Activated T-helper 1 cell treated with Interleukin-2 at 50 U/mL for 16 hours (primary cell): ENCODE measurements at regions not wholly inside any gene's neighbourhood (a gene's known extent, or its start where the extent isn't known, plus 50 kb on each side); places are given as distances from the start of the nearest gene placed in this dataset.
A peak's percentile ranks its signal among the peaks of the same experiment; 100 is the strongest.

Experiments
- DNase-seq: peaks from one replicate; pipeline ENCODE4 v3.0.0-alpha.2; 2020; ENCODE audit warnings: low read depth

- no peak for DNase-seq
Measured at GRCh38 chr2:180144338-180144813, 137.3 kb upstream of the CWC22 start.

DNA sequence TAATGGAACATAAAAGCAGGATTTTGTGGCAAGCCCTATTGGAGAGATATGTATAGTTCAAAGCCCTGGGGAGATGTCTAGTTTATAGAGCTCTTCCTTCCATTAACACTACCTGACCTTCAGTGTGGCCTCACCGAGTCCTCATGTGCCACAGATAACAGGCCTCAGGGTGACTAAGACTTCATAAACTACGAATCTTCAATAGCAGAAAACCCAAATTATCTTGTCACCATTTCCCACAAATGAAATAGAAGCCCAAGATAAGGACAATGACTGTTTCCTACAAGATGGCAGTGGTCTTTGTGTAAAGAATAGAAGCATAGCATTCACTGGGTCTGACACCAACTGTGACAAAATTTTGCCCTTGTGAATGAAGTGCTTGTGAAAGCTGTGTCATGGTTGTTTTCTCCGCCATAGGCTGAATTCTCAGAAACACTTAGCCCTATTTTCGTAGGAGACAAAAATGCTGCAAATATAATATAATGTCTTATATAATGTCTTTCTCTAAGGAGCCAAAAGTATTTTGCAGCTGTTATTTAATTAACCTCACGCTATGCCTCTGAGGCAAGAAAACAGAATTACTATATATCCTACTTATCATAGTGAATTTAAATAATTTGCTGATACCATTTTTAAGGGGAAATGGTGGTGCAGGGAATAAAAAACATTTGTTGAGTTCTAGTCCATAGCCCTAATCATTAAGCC lies 136.7 kb upstream of the CWC22 start:
- DNase-seq: no peak

GRCh38 chr2:180141600-180141999 lies 134.5 kb upstream of the CWC22 start:
- DNase-seq: no peak

- DNase-seq: no peak
Measured at GRCh38 chr2:180133736-180134135, 126.6 kb upstream of the CWC22 start.

GRCh38 chr2:180130403-180130802 lies 123.3 kb upstream of the CWC22 start:
- DNase-seq: no peak

GRCh38 chr2:180128861-180129260 lies 121.8 kb upstream of the CWC22 start:
- DNase-seq: no peak

- DNase-seq: peak; percentile 4
Measured at GRCh38 chr2:180125245-180125962, 118.3 kb upstream of the CWC22 start.

GRCh38 chr2:180124273-180125139 lies 117.4 kb upstream of the CWC22 start:
- no peak for DNase-seq

GRCh38 chr2:180122874-180123273 lies 115.8 kb upstream of the CWC22 start:
- no peak for DNase-seq

DNA sequence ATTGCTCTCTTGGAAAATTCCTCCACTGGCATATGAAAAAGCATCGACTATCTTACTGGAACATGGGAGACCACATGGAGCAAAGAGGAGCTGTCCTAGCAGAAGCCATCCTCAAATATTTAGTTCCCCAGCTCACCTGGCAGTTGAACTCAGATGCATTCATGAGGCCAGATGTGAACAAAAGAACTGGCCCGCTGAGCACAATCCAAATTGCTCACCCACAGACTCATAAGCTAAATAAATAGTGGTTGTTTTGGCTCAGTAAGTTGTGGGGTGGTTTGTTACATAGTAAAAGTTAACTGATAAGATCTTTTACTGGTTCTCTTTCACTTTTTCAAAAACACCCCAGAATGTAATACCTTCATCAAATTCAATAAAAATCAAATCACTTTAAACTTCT lies 108.6 kb upstream of the CWC22 start:
- no peak for DNase-seq

- no peak for DNase-seq
Measured at GRCh38 chr2:180115269-180115668, 108.2 kb upstream of the CWC22 start.

DNA sequence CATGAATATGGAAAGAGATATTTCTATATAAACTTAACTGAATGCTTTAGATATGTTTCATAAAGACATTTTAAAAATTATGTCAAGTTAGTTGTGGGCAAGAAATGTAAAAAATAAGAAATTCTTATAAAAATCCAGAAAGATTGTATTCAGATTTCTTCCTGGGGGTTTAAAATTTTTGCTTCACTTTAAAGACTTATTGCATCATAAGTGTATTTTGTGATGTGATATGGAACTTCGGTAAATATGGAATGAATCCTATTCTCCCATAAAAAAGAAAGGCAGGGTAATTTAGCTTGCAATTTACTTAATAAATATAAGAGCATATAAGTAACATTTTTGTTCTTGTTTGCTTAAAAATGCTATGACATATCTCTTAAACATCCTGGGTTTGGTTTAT lies 104.8 kb upstream of the CWC22 start:
- no peak for DNase-seq

DNA sequence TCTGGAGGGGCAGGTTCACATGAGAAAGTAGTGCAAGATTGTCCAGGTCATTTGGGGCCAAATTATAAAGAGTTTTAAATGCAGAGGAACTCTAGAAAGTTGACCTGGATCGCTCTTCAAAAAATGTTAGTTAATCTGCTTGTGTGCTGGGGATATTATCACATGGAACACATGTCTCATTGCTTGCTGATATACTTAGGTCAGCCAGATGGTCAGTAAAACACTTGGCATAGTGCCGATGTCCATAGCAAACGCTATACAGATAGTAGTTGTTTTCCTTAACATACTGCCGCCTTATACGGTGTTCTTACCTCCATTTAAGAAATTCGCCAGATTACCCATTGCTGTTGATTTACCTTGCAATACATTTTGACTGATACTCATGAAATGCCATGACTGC lies 103.4 kb upstream of the CWC22 start:
- no peak for DNase-seq

- no peak for DNase-seq
Measured at GRCh38 chr2:180101846-180102245, 94.7 kb upstream of the CWC22 start.

DNA sequence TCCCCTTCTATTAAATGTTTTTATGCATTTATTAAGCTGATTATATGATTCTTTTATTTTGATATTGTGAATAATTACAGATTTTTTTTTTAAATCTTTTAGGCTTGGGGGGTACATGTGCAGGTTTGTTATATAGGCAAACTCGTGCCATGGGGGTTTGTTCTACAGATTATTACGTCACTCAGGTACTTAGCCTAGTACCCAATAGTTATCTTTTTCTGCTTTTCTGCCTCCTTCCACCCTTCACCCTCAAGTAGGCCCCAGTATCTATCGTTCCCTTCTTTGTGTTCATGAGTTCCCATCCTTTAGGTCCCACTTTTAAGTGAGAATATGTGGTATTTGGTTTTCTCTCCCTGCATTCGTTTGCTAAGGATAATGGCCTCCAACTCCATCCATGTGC lies 92.2 kb upstream of the CWC22 start:
- DNase-seq: no peak

DNA sequence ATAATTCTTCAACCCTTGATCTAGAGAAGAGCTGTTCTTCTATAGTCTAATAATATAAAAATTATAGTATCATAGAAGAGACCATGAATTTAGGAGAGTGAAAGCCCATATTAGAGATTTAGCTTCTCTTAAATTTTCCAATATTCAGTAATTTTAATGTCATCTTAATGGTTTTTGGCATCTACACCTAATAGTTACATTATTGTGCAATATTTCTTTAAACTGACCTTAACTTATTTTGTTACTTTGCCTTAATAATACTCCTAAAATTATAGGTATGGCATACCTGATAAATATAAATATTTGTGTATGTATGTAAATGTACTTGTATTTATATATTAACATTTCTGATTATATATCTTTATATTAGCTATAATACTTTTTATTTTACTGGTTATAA lies 78.0 kb upstream of the CWC22 start:
- DNase-seq: no peak

DNA sequence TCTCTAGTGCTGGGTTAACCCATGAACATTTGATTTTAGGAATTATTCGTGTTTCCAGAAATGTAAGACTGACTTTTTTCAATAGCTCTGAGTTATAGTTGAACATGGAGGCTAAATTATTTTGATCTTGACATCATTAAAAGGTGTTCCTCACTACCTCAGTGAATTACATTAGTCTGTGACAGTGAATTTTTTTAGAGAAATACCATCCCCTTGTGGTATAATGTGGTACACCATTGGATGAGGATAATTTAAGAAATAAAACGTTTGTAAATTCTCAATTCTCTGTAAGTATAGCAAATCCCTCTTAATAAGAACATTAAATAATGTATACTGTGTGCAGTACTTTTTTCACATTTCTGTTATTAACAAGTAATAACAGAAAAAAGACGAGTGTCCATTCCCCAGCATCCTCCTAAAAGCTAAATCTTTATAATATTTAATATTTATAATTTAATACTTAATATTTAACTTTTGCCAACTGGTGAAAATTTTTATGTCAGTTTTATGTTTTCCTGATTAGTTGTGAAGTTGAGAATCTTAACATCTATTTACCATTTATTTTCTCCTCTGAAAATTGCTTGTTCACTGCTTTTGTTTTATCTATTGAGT lies 70.3 kb upstream of the CWC22 start:
- DNase-seq: no peak

DNA sequence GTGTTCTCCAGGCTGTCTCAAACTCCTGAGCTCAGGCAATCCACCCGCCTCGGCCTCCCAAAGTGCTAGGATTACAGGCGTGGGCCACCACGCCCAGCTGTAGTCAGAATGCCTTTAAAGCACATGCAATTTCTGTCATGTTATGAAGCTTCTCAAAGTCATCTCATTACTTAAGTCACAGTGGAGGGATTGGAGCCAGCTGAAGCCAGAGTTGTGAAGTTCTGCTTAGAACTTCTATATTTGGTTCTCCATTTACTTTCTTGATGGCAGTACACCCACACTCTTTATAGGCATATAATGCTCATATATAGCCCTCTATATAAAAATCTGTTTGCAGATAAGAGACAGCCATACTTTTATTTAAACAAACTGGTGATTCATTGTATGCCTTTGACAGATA lies 68.8 kb upstream of the CWC22 start:
- no peak for DNase-seq

DNA sequence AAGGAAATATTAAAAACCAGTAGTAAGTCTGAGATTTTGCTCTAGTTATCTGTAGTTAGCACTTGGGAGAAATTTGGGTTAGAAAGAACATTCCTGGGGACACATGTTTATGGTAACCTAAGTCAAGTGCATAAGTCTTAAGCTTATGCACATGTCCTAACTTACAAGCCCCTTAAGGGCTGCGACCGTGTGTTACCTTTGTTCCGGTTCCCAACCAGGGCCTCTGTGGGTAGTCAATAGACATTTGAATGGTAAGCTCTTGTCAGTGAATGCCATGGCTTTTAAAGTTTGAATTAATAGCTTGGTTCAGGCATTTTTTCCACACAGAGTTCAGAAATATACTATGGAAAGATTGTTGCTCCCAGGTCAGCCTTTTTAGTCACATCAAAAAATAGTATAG lies 64.7 kb upstream of the CWC22 start:
- no peak for DNase-seq

DNA sequence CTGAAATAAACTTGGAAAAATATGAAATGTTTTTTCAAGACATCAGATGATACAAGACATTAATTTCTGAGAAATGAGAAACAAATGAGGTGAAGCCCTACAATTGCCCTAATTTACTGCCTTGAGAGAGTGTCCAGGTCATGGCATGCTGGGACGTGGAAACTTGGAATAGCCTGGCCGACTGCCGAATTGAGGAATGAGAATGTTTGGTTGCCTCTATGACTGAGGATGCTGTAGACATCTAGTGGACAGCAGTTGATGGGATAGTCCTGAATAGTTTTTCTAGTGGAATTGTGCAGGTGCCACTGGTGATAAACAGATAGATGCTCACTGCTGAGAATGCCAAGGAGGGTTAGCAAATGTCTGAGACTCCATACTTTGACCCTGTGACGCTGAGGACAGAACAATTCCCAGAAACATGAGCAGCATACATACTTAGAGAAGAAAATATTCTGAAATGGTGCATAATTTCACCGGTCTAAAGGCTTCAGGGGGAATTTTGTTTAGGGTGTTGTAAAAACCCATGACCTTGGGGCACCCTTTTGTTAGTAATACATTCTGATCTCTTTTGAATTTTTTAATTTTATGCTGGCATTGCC lies 56.5 kb upstream of the CWC22 start:
- no peak for DNase-seq

- no peak for DNase-seq
Measured at GRCh38 chr2:180062178-180062577, 55.1 kb upstream of the CWC22 start.

- DNase-seq: no peak
Measured at GRCh38 chr2:180061546-180061945, 54.4 kb upstream of the CWC22 start.
